ENCODE measurements at regions not wholly inside any gene's neighbourhood (a gene's known extent, or its start where the extent isn't known, plus 50 kb on each side); places are given as distances from the start of the nearest gene placed in this dataset.

DNA sequence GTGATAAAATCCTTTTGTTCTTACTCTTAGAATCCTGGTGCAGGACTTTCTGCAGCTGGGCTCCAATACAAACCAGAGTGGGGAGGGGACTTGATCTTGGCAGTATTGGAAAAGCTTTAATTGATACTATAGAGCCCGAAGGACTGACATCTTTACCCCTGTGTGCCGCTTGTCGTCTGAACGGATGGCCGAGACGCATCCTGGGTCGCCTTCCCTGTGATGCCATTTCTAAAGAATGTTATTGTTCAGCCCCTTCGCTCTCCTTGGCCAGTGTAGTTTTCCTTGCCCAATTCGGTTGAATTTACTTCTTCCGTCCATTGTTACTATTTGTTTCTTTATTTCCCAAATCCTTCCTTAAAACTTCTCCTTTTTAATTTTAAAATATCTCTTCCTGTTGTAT lies 80.9 kb downstream of the CLDN34 start:
- no peak for DNase-seq

DNA sequence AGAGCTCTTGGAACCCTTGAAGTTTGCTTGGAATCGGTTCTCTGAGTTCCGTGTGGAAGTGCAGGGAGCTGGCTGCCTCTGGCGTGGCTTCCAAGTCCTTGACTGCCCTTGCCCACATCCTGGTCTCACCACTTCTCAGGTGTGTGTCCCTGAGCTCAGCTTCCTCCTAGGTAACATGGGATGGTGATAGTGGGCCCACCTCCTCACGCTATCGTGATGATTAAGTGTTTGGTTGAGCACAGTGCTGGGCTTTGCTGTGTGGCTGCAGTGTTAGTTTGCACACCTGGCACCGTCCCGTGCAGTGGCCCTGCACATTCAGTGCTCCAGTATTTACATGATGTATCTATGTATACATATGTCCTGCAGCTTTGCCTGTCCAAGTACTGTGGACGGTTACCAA lies 81.5 kb downstream of the CLDN34 start:
- DNase-seq, result no peak

DNA sequence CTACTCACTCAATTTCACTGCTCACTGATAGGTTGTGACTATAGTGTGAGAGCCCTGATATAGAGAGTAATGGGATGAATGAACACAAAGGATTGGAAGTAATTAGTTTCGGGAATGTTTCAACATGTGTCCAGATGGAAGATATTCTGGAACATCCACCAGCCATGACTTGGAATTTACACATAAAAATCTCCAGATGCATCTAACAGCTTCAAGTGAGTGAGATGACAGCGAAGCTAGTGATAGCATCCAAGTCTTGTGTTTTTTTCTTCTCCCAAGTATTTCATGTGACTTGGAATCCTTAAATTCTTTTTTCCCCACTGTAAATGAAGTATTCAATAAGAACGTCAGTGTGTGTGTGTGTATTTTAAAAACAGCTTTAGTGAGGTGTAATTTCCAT lies 82.1 kb downstream of the CLDN34 start:
- DNase-seq, result no peak

DNA sequence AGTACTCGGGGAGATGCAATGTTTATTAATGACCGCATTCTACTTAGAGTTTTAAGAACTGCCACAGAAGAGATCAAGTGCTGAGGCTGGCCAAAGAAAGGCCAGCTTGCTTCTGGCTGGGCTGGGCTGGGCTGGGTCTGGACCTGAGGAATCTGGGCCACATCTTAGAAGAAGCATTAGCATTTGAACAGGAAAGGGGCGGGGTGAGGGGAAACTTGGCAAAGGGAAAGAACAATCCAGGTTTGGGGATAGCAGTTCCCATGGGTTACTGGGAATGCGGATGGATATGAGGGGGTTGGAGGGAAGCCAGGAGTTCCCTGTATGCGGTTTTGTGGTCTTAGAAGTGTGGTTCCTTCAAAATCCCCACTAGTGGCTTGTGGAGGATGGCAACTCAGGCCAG lies 83.3 kb downstream of the CLDN34 start:
- no peak for DNase-seq

DNA sequence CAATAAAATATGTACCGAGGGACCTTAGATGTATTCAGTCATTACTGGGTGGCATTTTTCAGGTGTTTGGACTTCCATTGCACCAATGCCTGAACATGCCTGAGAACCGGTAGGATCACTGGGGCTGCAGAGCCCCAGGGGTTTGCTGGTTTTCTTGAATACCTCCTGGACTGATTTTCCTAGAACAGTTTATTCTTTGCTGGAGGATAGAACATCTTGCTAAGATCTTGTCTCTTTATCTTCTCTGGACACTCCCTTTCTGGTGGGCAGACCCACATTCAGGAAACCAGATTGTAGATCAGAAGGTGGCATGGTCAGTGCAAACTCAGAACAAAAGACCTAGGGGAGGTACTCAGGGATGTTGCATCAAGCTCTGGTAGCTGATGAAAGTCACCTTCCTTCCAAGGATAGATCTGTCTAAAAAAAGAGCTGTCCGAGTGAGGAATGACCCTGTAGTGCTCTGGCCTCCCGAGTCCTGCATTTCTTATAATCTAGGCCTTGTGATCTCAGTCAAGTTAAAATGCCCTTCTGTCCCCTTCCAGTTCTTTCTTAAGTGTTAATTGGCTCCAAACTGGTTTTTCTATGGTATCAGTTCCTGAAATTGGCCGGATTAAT lies 84.8 kb downstream of the CLDN34 start:
- no peak for DNase-seq

DNA sequence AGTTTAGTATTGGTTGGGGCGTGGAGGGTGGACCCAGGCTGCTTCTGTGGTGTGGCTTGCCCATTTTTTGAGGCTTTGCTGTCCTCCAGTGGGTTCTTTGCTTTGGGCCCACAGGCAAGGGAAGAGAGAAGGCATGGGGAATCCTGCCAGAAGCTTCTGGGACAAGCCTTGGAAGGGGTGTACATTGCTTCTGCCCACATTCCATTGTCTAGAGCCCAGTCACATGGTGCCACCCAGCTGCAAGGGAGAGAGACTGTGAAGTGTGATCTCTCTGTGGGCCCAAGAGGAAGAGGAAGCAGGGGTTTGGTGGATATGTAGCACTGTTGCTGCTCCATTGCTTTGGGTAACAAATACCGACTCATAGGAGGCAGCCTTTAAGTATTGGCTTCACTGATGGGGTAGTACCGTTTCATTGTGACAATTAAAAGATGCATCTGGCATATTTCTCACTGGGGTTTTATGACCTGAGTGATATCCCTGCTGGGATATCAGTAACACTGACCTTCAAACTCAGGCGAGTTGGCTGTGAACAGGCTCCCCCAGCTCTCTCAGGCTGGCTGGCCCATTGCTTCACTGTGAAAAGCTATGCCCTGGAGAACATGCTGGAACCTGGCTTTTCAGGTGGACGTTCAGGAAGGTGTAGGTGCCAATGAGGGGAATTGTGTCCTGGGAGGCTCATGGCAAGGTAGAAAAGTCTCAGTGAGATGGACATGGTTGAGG lies 85.9 kb downstream of the CLDN34 start:
- no peak for DNase-seq

DNA sequence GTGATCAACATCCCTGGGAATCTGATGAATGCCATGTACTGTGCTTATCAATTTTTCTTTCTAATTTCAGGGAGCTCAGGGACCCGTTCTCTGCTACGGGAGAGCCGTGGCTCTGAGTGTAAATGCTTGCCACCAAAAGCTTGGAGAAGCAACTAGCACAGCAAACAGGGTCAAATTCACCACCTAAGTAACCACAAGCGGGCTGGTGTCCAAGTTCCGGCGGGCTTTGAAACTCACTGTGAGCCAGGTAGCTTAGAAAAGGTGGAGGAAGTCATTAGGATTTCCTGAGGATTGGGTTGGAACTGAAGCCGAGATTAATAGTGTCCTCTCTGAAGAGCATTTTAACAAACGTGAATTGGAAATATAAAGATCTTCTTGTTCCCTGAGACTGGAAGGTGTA lies 87.2 kb downstream of the CLDN34 start:
- no peak for DNase-seq

DNA sequence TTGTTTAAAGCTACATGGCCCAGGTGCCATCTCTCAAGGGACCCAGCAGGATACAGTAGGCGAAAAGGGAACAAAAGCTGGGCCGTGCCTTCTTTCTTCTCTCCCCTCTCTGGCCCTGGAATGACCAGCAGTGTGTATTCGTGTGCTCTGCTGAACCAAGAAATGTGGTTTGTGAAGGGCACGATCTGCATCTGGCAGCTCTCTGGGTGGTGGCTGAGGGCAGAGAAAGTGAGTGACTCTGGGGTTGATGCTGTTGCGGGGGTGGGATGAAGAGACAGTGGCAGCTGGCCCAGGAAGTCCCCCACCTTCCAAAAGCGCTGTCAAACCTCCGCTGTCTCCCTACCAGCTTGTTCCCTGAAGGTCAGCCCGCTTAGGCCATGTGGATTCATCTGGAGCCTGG lies 88.3 kb downstream of the CLDN34 start:
- no peak for DNase-seq

DNA sequence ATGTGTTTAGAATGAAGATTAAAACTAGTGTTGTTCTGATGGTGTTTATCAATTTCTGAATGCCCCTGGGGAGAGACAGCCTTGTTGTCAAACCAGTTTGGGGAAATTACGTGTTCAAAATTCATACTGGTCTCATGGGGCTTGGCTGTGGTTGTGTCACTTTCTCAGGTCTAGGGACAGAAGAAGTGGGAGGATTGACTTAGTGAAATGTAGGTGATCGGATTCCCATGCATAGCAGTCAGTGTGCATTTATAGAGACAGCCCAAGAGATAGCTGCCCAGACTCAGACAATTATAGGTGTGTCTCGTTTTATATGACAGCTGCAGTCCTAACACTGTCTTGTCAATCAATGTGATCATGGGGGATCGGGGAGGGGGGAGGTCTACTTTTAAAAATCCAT lies 94.4 kb upstream of the CLCN4 start:
- DNase-seq, result no peak

DNA sequence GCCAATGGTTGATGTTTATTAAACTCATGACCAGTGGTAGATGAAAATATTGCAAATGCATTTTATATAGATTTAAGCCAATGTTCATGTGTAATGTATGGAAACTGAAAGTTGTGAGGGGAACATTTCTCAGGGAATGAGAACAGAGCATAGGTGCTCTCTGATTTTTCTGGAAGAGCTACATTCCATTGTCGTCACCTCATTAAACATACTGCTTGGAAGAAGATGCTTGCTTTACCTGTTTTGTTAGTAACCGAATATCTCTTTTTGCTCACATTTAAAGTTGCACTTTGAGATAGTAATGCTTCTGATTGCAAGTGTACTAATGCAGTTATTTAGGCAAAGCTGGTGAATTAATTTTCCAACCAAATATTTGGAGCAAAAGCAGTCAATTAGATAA lies 93.8 kb upstream of the CLCN4 start:
- no peak for DNase-seq

DNA sequence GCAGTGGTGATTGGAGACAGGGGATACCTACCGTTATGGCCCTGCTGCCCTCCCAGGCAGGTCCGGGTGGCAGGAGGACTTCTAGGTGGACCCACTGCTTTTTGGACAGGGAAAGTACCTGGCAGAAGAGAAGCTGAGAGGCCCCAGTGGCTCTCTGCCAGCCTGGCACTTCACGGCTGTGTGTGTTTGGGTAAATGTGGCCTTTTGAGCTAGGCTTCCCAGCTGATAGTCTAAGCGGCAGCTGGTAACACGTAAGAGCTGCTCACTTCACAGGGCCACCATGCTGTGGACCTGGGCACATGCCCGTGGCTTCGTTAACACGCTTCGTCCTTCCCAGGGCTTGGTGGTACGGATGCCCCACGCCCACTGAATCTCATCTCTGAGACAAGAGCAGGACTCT lies 92.0 kb upstream of the CLCN4 start:
- no peak for DNase-seq

DNA sequence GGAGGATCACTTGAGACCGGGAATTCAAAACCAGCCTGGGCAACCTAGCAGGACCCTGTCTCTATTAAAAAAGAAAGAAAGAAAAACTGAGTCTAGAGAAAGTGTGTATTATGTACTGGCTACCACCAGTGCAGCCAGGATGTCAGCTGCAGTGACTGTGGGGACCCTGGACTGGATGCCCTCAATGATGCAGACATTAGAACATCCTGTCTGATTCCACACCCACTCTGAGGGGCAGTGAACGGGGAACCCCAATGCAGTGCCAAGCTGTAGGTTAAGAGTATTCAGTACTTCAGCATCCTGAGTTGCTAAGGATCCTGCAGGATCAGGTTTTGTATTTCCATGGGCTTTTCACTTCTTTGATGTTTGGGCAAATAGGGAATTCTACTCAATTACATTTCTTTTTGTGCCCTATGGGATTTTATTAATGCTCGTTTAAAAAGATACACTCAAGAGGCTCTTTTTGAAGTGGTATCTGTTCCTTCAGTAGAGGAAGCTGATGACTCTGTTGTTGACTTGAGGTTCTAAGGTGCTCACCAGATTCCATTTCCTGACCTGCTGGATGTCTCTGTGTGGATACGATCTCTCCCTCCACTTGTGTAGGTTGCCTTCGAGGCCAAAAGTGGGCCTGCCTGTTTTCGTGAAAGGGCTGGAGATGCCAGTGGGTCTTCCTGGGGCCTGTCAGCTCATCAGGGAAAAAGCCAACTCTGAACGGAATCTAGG lies 85.9 kb upstream of the CLCN4 start:
- DNase-seq, result no peak

DNA sequence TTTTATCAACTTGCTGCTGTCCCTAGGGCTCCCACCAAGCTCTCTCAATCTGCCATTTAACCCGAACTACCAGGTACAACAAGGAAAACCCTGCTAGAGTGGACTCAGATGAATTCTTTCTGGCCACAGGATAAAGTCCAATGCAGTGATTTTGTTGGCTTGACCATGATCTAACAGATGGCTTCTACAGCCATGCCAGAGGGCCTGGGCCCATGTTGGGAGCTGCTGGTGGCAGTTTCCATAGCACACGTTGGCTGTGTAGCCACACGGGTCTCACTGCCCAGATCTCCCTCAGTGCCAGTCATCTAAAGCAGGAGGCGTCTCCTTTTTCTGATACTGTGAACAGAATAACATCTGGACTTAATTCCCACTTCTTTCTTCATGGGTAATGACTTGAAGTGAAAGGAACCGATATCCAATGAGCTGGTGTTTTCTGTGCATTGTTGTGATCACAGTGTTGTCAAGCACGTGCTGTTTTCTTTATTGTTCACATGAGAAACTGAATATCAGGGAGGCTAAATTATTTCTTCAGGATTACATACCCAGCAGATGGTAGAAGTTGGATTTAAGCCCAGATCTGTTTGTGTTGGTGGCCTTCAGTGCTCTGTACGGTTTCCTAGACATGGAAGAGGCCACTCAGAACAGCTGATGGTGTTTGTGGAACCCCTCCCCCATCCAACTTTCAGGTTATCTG lies 85.2 kb upstream of the CLCN4 start:
- no peak for DNase-seq

DNA sequence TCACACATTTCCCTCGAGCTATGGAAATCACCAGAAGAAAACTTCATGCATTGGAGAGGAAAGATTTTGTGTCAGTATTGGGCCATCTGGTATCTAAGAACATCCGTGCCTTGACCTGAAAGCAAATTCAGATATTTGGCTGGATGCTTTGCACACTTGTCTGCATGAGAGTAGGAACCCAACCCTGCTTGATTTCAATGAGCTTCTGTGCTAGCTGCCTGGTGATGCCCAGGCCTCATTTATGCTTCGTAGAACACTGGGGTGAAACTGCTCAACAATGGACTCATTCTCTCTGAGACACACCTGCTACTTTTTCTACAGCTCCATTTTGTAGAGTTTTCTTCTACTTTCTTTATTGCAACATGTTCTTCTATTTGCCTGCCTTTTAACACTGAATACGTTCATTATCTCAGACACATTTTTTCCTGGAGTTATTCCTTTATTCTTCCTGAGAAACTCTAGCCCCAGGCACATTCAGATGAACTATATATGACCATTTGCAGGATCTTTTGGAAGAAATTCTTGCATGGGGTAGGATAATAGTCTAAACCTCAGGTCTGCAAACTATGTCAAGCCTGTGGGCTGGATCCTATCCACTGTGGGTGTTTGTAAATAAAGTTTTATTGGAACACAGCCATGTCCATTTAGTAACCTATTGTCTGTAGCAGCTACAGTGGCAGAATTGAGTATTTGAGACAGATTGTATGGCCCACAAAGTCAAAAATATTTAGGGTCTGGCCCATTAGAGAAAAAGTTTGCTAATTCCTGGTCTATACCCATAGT lies 83.8 kb upstream of the CLCN4 start:
- no peak for DNase-seq

DNA sequence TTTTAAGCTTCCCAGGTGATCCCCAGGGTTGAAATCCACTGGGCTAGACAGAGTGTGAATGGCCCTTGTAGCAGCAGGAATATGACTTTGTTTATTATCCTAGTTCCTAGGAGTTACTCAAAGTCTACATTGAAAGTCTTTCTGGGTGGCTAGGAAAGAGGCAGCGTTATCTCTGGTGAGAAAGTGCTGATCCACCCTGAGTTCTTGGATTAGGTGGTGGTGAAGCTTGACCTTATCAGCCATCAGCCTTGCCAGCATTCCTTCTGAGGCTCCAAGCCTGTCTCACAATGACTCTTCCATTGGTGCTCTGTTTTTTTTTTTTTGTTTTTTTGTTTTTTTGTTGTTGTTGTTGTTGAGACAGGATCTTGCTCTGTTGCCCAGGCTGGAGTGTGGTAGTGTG lies 83.1 kb upstream of the CLCN4 start:
- DNase-seq, result no peak

DNA sequence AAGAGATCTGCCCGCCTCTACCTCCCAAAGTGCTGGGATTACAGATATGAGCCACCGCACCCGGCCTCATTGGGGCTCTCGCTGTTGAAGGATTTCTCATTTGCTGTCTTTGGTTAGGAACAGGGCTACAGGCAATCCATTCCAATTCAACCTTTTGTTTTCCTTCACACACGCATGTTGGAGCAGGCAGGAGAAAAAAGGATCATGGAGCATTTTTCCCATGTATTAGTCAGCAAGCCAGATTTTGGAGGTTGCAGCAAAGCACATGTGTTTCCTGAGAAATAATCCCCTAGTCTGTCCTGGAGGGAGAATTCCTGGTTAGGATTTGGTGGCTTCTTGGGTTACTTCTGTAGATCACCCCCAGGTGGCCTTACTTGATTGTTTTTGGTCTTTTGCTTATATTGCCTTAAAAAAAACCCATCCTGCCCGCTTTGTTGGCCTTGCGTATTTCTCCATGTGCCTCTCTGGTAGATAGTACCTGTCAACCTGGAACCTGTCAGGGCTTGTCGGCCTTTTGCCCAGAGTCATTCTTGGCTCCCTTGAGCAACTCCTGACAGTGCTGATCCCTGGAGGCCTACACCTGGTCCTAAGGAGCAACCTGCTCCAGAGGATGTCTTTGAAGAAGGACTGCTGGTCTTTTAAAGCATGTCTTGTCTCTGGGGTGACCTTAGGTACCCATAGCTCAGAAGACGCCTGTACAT lies 82.4 kb upstream of the CLCN4 start:
- DNase-seq, result no peak

DNA sequence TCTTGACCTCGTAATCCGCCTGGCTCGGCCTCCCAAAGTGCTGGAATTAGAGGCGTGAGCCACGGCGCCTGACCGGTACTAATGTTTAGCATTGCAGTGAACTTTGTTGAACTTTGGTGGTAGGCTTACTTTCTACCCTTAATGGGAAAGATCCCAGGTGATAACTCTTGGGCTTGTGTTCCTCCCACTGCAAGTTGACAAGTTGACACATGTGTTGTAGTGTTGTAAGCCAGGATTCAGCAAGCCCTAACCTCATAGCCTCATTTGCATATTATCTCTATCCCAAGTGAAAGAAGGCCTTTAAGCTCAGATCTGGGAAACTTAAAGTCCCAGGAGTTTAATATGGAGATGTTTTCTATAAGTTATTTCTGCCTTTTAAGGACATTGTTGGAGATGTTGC lies 80.0 kb upstream of the CLCN4 start:
- DNase-seq, result no peak

DNA sequence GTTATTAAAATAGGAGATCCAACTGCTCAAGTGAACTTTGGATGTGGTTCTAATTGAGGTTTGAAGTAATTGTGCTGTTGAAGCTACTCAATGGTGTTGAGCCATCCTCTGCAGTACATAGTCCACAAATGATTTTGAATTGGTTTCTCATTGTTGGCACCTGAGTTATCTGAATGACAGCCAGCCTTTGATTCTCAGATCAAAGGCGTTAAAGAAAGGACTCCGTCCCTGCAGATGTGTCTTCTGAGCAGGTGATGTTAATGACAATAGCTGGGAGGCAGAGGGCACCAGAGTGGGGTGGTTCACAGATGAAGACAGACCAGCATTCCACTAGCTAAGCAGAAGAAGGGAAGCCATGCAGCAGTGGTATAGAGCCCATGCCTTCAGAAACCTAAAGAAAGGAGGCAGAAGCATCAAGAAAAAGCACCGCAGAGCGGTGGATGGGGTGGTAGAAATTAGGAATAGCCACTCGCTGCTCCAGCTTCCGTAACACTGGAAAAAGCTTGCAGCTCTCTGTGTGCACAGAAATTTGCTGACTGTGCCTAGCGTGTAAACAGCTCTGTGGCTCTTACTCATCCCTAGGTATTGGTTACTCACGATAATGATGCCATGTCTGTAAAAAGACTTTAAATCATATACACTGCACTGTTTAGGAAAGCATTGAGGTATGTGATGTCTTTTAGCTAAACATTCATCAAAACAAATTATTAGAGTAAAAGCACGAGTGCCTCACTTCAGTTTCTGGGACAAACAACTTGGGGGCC lies 79.2 kb upstream of the CLCN4 start:
- no peak for DNase-seq

DNA sequence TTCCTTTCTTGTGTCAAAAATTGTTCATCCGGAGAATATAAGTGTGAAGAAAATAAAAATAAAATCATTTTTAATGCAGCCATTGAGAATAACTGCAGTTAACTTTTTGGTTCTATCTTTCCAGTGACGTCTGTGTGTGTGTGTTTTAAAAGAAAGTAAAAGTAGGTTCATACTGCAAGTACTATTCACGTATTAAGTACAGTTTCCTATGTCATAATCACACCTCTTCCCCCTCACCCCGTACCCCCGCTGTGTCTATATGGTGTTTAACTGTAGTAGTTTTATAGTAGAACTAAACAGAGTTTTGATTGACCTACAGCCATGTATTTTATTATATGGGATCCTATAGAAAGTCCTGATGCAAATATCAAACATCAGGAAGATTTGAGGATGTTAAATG lies 78.5 kb upstream of the CLCN4 start:
- no peak for DNase-seq

DNA sequence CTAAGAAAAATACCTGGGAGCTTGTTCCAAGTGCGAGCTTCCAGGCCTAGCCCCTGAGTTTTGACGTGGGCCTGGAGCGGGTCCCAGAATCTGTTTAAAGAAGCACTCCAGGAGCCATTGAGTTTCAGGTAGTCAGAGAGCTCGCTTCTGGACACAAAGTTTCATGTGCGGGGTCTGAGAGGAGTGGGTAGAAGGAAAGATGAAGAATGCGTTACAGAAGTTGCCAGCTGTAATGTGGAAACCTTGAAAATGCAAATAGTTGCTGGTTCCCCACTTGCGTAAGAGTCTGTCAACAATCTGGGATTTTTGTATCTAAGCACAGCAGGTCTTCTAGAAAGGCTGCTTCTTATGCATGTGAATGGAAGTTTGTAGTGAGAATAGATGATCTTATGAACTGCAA lies 77.5 kb upstream of the CLCN4 start:
- DNase-seq, result no peak

DNA sequence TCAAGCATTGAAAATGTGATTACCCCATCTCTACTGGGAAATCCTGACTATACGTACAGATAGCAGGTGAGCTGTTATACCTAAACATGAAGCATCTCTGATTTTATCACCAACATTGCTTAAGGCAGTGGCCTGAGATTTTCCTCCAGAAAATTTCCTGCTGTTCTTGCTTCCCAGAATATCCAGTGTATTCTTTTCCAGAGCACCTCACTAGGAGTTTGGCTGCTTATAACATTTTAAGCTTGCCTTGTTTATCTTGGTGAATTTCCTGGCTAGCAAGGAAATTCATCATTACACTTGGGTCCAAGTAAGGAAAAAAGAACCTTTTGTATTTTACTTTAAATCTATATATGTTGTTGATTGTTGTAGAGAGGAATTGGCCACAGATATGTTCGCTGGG lies 73.0 kb upstream of the CLCN4 start:
- no peak for DNase-seq

DNA sequence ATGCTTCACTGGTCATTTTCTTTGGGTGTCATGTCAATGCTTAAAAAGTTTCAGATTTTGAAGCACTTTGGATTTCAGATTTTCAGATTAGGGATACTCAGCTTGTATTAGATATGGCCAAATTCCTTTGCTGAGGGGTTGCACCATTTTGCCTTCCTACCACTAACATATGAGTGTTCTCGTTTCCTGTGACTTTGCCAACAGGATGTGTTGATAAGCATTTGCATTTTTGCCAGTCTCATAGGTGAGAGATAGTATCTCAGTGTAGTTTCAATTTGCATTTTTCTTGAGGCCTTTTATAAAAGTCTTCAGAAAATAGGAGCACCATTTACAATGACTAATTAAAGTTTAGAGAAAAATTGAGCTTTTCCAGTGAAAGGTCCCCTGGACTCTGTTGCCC lies 71.6 kb upstream of the CLCN4 start:
- DNase-seq, result peak; percentile 73
